ENCODE measurements at regions not wholly inside any gene's neighbourhood (a gene's known extent, or its start where the extent isn't known, plus 50 kb on each side); places are given as distances from the start of the nearest gene placed in this dataset.
"Not testable (repeated sequence)": the region's sequence is repeated elsewhere in the genome, so short reads cannot be mapped to it uniquely, and the experiment has no call there.

DNA sequence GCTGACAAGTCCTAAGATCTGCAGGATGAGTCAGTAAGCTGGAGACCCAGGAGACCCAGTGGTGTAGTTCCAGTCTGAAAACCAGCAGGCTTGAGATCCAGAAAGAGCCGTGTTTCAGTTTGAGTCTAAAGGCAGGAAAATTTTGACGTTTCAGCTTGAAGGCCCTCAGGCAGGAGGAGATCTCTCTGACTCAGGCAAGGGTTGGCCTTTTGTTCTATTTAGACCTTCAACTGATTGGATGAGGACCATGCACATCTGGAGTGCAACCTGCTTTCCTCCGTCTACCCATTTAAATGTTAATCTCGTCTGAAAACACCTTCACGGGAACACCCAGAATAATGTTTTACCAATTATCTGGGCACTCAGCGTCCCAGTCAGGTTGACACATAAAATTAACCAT lies 69.5 kb downstream of the NPIPA7 start:
- CTCF ChIA-PET, H3K4me3 Mint-ChIP-seq, H3K27ac Mint-ChIP-seq, H3K36me3 Mint-ChIP-seq, H3K27me3 Mint-ChIP-seq, H3K4me1 Mint-ChIP-seq, H3K9me3 Mint-ChIP-seq, DNase-seq: not testable (repeated sequence)

DNA sequence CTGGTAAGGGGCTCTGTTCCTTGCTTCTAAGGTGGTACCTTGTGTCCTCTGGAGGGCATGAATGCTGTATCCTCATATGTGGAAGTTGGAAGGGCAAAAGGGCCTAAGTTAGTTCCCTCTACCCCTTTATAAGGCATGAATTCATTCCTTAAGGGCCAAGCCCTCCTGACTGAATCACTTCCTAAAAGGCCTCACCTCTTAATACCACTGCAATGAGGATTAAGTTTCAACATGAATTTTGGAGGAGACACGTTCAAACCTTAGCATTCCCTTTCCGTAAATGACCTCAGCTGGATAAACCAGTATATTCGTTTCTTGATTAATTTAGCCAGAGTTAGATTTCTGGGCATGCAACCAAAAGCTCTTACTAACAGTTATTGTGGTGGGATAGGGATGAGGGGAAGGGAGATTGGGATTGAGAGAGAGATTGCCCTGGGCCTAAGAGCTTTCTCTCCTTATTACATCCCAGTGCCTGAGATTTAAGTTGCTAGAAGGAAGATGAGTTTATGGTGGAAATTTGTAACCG lies 70.8 kb downstream of the NPIPA7 start:
- H3K27ac Mint-ChIP-seq, H3K27me3 Mint-ChIP-seq, H3K9me3 Mint-ChIP-seq, H3K4me3 Mint-ChIP-seq, CTCF ChIA-PET, H3K4me1 Mint-ChIP-seq, H3K36me3 Mint-ChIP-seq, DNase-seq: not testable (repeated sequence)

DNA sequence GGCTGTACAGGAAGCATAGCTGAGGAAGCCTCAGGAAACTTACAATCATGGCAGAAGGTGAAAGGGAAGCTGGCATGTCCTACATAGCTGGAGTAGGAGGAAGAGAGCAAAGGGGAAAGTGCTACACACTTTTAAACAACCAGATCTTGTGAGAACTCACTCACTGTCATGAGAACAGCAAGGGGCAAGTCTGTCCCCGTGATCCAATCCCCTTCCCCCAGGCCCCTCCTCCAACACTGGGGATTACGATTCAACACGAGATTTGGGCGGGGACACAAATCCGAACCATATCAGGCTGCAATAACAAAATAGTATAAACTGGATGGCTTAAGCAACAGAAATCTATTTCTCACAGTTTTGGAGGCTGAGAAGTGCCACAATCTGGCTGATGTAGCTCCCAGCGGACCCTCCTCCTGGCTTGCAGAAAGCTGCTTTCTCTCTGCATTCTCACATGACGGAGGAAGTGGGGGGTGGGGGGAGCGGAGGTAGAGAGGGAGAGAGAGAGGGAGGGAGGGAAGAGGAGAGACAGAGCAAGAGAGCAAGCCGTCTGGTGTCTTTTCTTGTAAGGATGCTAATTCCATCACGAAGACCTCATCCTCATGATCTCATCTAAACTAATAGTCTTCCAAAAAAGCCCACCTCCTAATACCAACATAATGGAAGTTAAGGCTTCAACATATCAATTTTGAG lies 72.9 kb downstream of the NPIPA7 start:
- H3K27me3 Mint-ChIP-seq, H3K36me3 Mint-ChIP-seq, DNase-seq, H3K27ac Mint-ChIP-seq, H3K4me3 Mint-ChIP-seq, CTCF ChIA-PET, H3K4me1 Mint-ChIP-seq, H3K9me3 Mint-ChIP-seq: not testable (repeated sequence)

DNA sequence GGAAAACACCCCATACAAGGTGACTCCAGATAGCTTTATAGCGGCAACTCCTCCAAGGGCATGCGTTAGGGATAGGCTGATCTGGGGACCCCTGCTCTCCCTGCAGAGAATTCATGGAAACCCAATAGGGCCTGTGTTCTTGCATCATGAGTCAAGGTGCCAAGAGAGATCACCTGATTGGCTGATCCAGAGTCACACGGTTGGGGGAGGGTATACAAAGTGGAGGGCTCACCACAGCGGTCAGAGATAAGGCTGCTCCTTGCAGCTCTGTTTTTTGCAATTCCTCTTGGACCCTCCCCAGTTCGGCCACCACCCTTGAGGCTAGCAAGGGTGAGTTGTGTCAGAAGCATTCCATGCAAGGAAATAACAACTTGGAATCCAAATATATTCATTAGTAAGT lies 79.6 kb downstream of the NPIPA7 start:
- CTCF ChIA-PET, H3K4me3 Mint-ChIP-seq, H3K9me3 Mint-ChIP-seq, H3K27me3 Mint-ChIP-seq, H3K27ac Mint-ChIP-seq, DNase-seq, H3K36me3 Mint-ChIP-seq, H3K4me1 Mint-ChIP-seq: not testable (repeated sequence)

DNA sequence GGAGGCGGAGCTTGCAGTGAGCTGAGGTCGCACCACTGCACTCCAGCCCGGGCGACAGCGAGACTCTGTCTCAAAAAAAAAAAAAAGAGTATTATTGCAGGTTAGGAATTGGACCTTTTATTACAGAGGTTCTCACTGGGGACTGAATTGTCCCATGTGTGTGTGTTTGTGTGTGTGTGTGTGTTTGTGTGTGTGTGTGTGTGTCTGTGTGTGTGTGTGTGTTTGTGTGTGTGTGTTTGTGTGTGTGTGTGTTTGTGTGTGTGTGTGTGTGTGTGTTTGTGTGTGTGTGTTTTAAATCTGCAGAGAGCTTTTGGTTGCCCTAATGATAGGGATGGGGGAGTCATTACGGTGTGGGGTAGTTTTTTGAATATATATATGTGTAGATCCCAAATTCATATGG lies 84.9 kb downstream of the NPIPA7 start:
- H3K9me3 Mint-ChIP-seq, H3K27ac Mint-ChIP-seq, CTCF ChIA-PET, H3K4me3 Mint-ChIP-seq, DNase-seq, H3K4me1 Mint-ChIP-seq, H3K36me3 Mint-ChIP-seq, H3K27me3 Mint-ChIP-seq: not testable (repeated sequence)

DNA sequence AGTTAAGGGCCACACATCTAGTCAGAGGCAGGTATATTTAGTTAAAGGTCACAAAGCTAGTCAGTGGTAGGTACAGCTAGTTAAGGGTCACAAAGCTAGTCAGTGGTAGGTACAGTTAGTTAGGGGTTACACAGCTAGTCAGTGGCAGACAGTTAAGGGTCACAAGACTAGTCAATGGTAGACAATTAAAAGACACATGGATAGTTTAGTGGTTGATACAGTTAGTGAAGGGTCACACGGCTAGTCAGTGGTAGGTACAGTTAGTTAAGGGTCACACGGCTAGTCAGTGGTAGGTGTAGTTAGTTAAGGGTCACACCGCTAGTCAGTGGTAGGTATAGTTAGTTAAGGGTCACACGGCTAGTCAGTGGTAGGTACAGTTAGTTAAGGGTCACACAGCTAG lies 110.0 kb downstream of the NPIPA7 start:
- H3K4me3 Mint-ChIP-seq, CTCF ChIA-PET, H3K9me3 Mint-ChIP-seq, H3K36me3 Mint-ChIP-seq, H3K4me1 Mint-ChIP-seq, H3K27me3 Mint-ChIP-seq, H3K27ac Mint-ChIP-seq, DNase-seq: not testable (repeated sequence)

DNA sequence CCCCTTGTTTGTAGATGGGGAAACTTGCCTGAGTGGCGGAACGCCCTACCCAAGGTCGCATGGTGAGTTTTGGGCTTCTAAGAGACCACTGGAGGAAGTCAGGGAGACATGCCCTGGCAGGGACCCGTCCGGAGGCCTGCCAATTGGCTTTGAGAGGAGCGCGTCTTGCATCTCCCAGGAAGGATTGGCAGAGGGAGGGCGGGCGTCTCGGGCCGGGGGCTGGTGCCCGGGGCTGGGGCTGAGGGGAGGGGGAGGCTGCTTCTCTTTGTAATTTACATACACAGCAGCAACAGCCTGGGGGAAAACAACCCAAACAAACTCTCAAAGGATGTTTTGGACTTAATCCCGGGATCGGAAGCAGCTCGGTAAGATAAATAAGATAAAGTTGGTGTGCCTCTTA lies 110.5 kb downstream of the NPIPA7 start:
- H3K4me1 Mint-ChIP-seq, H3K27me3 Mint-ChIP-seq, H3K27ac Mint-ChIP-seq, DNase-seq, H3K9me3 Mint-ChIP-seq, H3K4me3 Mint-ChIP-seq, CTCF ChIA-PET, H3K36me3 Mint-ChIP-seq: not testable (repeated sequence)

DNA sequence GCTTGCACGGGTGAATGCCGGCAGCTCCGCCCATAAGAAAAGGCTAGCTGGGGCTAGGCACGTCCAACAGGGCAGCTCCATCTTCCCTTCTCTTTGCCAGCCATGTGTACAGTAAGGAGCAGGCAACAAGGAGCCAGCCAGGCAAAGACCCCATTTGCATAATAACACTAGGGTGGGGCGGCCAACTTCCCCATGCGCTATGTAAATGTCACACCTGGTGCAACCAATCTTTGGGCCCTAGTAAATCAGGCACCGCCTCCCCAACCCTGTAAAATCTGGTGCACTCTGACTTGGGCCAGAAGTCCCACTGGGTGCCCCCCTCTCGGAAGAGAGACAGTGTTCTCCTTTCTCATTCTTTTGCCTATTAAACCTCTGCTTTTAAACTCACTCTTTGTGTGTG lies 115.2 kb downstream of the NPIPA7 start:
- H3K9me3 Mint-ChIP-seq, DNase-seq, H3K36me3 Mint-ChIP-seq, CTCF ChIA-PET, H3K4me1 Mint-ChIP-seq, H3K4me3 Mint-ChIP-seq, H3K27ac Mint-ChIP-seq, H3K27me3 Mint-ChIP-seq: not testable (repeated sequence)

DNA sequence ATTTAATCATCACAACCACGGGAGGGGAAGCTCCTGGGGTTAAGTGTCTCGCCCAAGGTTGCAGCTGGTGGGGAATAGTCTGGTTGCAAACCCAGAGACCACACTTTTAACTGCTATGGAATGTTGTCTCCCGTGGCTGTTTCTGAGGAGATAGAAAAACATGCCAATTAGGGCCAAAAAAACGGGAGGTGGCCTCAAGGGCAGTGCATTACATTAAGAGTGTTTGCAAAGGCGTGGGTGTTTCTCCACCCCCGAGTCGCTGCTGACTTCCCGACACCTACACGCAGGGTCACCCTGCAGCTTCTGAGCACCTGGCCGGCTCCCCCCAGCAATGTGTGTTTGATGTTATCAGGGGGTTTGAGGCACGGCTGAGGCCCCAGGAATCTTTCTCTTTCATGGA lies 116.1 kb downstream of the NPIPA7 start:
- H3K4me1 Mint-ChIP-seq = not testable (repeated sequence)

DNA sequence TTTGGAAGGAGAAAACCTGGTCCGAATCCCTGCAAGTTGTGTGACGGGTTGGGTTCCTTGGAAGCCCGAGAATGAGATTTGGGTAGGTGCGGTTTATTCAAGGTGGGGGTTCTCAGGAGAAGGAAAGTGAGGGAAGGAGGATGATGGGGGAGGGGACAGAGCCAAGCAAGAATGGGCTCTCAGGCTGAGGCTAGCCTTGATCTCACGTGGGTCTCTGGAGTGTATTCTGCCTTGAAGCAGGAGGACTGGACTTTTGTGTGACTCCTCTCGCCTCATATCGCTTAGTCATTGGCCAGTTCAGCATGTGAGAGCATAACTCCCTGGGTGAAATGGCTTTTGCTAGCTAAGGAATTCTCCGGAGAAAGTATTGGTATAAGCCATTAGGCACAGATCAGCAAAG lies 120.9 kb downstream of the NPIPA7 start:
- CTCF ChIA-PET, DNase-seq, H3K4me3 Mint-ChIP-seq, H3K4me1 Mint-ChIP-seq, H3K36me3 Mint-ChIP-seq, H3K27me3 Mint-ChIP-seq, H3K9me3 Mint-ChIP-seq, H3K27ac Mint-ChIP-seq: not testable (repeated sequence)

More for the DNA sequence above, 116.1 kb downstream of the NPIPA7 start:
- H3K9me3 Mint-ChIP-seq, H3K36me3 Mint-ChIP-seq, H3K27ac Mint-ChIP-seq, H3K27me3 Mint-ChIP-seq, H3K4me3 Mint-ChIP-seq, CTCF ChIA-PET, DNase-seq: not testable (repeated sequence)

DNA sequence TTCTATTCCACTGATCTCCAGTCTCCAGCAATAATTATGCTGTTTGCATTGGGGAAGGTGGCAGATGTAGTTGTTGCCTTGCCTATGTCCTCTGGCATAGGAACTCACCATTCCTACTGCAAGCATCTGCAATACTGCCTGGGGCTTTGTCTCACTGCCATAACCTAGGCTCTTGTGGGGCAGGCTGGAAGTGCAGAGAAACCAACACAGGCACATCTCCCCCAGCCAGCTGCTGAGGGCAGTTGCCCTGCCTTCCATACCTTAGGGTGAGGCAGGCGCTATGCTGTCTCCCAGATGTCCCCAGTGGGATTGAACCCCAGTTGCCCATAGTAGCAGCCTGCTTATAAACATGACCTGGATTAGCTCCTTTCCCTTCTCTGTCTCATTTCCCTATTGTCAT lies 128.1 kb downstream of the NPIPA7 start:
- CTCF ChIA-PET, H3K27ac Mint-ChIP-seq, H3K27me3 Mint-ChIP-seq, H3K4me3 Mint-ChIP-seq, H3K9me3 Mint-ChIP-seq, DNase-seq, H3K36me3 Mint-ChIP-seq, H3K4me1 Mint-ChIP-seq: not testable (repeated sequence)

DNA sequence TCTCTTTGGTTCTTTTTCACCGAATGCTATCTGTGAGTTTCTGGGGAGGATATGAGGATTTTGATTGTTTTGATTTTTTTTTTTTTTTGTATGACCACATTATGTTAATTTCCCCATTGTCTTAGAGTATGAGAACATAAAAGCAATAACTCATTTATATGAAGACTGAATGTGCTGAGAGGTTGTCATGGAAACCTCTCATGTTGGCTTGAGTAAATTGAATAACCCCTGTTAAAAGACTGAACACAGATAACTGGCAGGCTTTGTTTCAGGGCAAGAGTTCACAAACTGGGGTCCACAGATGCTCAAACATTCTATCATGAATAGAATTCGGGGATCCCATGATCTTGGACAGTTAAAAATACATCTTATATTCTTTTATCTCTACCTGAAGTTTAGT lies 129.4 kb downstream of the NPIPA7 start:
- H3K9me3 Mint-ChIP-seq, H3K27ac Mint-ChIP-seq, H3K36me3 Mint-ChIP-seq, H3K4me1 Mint-ChIP-seq, H3K4me3 Mint-ChIP-seq, CTCF ChIA-PET, DNase-seq, H3K27me3 Mint-ChIP-seq: not testable (repeated sequence)

DNA sequence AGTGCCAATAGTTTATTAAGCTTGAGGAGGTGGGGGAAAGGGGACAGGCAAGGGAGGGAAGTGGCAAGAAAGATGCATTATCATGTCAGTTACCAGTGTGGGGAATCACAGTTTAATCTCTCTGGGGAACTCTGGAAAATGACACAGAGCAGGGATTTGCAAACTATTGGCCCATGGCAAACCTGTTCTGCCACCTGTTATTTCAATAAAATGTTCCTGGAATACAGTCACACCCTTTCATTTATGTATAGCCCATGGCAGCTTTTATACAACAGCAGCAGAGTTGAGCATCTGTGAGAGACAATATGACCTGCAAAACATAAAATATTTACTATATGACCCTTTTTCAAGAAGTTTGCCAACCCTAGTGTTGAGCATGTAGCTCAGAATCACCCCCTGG lies 140.5 kb downstream of the NPIPA7 start:
- CTCF ChIA-PET, H3K9me3 Mint-ChIP-seq, H3K4me1 Mint-ChIP-seq: not testable (repeated sequence)

DNA sequence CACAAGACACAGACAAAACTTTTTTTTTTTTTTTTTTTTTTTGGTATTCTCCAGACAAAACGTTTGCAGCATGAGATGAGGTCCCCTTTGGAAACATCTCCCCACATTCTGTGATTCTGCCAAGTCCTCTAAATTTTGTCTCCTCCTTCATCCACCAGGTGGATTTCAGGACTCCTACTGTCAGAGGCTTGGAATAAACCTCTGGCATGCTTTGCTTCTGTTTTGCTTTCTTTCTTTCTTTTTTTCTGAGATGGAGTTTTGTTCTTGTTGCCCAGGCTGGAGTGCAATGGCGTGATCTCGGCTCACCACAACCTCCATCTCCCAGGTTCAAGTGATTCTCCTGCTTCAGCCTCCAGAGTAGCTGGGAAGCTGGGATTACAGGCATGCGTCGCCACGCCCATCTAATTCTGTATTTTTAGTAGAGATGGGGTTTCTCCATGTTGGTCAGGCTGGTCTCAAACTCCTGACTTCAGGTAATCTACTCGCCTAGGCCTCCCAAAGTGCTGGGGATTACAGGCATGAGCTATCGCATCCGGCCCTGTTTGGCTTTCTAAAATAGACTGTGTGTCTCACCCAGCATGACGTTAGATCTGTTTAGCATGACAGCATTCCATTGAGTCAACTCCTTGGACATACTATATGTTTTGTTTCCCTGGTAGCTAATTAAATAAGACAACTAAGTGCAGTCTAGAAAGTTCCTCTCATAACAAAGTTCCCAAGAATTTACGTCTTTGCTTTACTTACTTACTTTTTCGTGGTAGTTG lies 142.5 kb downstream of the NPIPA7 start:
- H3K4me1 Mint-ChIP-seq, CTCF ChIA-PET, DNase-seq: not testable (repeated sequence)

More for the DNA sequence above, 140.5 kb downstream of the NPIPA7 start:
- not testable (repeated sequence) for H3K27ac Mint-ChIP-seq, H3K4me3 Mint-ChIP-seq, H3K27me3 Mint-ChIP-seq, H3K36me3 Mint-ChIP-seq, DNase-seq

DNA sequence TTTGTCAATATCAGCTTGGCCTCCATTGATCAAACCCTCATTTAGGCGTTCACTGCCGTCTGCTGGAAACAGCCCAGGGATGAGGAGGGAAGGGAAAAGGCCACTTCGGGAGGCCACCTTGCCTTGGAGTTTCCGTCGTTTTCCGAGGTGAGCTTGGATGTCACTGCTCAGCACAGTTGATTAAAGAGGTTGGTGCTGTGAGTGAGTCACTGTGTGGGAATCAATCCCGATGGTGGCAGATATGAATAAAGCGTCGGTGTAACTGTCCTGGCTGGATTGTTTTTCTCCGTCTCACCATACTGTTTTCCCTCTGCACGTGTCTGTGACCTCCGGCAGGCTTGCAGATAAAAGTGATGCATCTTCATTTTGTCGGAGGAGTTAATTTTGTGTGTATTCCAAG lies 148.1 kb downstream of the NPIPA7 start:
- H3K4me1 Mint-ChIP-seq, DNase-seq, H3K4me3 Mint-ChIP-seq, H3K27ac Mint-ChIP-seq, H3K27me3 Mint-ChIP-seq, H3K9me3 Mint-ChIP-seq, H3K36me3 Mint-ChIP-seq, CTCF ChIA-PET: not testable (repeated sequence)

More for the DNA sequence above, 142.5 kb downstream of the NPIPA7 start:
- not testable (repeated sequence) for H3K4me3 Mint-ChIP-seq, H3K27ac Mint-ChIP-seq, H3K27me3 Mint-ChIP-seq, H3K36me3 Mint-ChIP-seq, H3K9me3 Mint-ChIP-seq
